H1 (cell line): ENCODE measurements at regions not wholly inside any gene's neighbourhood (a gene's known extent, or its start where the extent isn't known, plus 50 kb on each side); places are given as distances from the start of the nearest gene placed in this dataset.

Source experiments
- CBX8 ChIP-seq: fragments of 300-800, 300-1000 bp; sonication (generic); IDR thresholded peaks from 2 replicates; pipeline ENCODE4 v1.7.1; 2016; ENCODE audit warnings: low read depth, low read length, borderline replicate concordance
- CTBP2 ChIP-seq: IDR thresholded peaks from 2 replicates; pipeline ENCODE4 v1.7.0; 2011; ENCODE audit warnings: borderline replicate concordance, mild to moderate bottlenecking, moderate library complexity, mixed read lengths, low read length; ENCODE audit not compliant: insufficient read depth, insufficient read length
- POLR2AphosphoS5 ChIP-seq: IDR thresholded peaks from 2 replicates; pipeline ENCODE4 v1.6.1; 2011; ENCODE audit warnings: low read depth, low read length
- RBBP5 ChIP-seq: IDR thresholded peaks from 2 replicates; pipeline ENCODE4 v1.7.1; 2012; ENCODE audit warnings: low read depth, mild to moderate bottlenecking, inconsistent platforms, low read length, moderate library complexity, borderline replicate concordance
- RXRA ChIP-seq: IDR thresholded peaks from 2 replicates; pipeline ENCODE4 v1.6.1; 2011; ENCODE audit warnings: low read depth, mild to moderate bottlenecking, low read length, moderate library complexity; ENCODE audit not compliant: insufficient read depth
- SIRT6 ChIP-seq: IDR thresholded peaks from one replicate; pipeline ENCODE4 v1.7.1; 2012; ENCODE audit warnings: low read length, inconsistent platforms
- SP4 ChIP-seq: IDR thresholded peaks from 2 replicates; pipeline ENCODE4 v1.6.1; 2012; ENCODE audit warnings: low read length, inconsistent platforms
- TAF1 ChIP-seq: IDR thresholded peaks from 2 replicates; pipeline ENCODE4 v1.6.1; 2011; ENCODE audit warnings: mild to moderate bottlenecking, low read depth, low read length

DNA sequence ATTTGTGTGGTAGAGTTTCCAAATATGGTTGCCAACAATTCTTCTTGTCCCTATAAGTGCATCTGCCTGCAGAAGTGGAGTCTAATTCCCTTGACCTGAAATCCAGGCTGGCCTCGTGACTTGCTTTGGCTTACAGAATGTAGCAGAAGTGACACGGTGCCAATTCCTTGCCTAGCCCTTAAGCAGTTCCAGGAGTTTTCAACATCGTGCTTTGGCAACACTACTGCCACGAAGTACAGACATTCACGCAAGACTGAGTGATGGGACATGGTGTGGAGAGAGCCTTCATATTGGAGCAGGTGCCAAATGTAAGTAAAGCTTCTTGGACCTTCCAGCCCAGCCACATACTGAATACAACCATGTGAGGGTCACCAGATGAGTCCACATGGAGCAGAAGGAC lies 92.9 kb upstream of the NEK6 start (continued):
- TF ChIP-seq SP4, result no peak
- no peak for TF ChIP-seq RBBP5
- TF ChIP-seq CBX8, result no peak
- TF ChIP-seq POLR2AphosphoS5, result no peak
- no peak for TF ChIP-seq SIRT6
- TF ChIP-seq RXRA, result no peak
- TF ChIP-seq CTBP2, result no peak
- TF ChIP-seq TAF1, result no peak
